ENCODE measurements at regions not wholly inside any gene's neighbourhood (a gene's known extent, or its start where the extent isn't known, plus 50 kb on each side); places are given as distances from the start of the nearest gene placed in this dataset.
A peak's percentile ranks its signal among the peaks of the same experiment; 100 is the strongest.

GRCh38 chr16:86414991-86415740 lies 95.2 kb upstream of the FOXF1 start:
- no peaks in the 10 kb centered on the region for H3K27me3 ChIP-seq
- H3K9me3 ChIP-seq = no peaks in the 10 kb centered on the region
- peak overlapping the region in 1 of 2 donors; percentile 48 for H3K27ac ChIP-seq
- H3K4me1 ChIP-seq = no peaks in the 10 kb centered on the region
- ATAC-seq (peak; percentile 30), DNase-seq (no peak)
- no peak for TF ChIP-seq CTCF (IDR thresholded peaks at IDR 0.05)
- H3K4me3 ChIP-seq = no peak overlapping the region
- no peaks in the 10 kb centered on the region for H3K36me3 ChIP-seq
- intact Hi-C loops (cut with DNase I) = no loop called here

- Histone ChIP-seq H3K4me1 (no peaks in the 10 kb centered on the region), H3K4me3 (no peak overlapping the region), H3K27ac (no peak overlapping the region), H3K36me3 (no peaks in the 10 kb centered on the region), H3K27me3 (no peaks in the 10 kb centered on the region), H3K9me3 (peaks cover 0 to 4% of the 10 kb centered on the region in 2 donors)
- no peak for ATAC-seq
- TF ChIP-seq CTCF (IDR thresholded peaks at IDR 0.05) = no peak
- DNase-seq = no peak
- intact Hi-C loops (cut with DNase I) = no loop called here
These were observed 91.3 kb upstream of the FOXF1 start for GRCh38 chr16:86418981-86419380.

- Histone ChIP-seq H3K4me1 (no peaks in the 10 kb centered on the region), H3K27ac (no peak overlapping the region), H3K27me3 (no peaks in the 10 kb centered on the region), H3K9me3 (peaks cover 0 to 4% of the 10 kb centered on the region in 2 donors), H3K36me3 (no peaks in the 10 kb centered on the region), H3K4me3 (no peak overlapping the region)
- intact Hi-C loops (cut with DNase I) = no loop called here
- TF ChIP-seq CTCF (IDR thresholded peaks at IDR 0.05) = no peak
- DNase-seq = no peak
- no peak for ATAC-seq
These were observed 90.8 kb upstream of the FOXF1 start for GRCh38 chr16:86419518-86419917.

- no peaks in the 10 kb centered on the region for H3K4me1 ChIP-seq
- intact Hi-C loops (cut with DNase I) = no loop called here
- H3K9me3 ChIP-seq = peaks cover 0 to 4% of the 10 kb centered on the region in 2 donors
- no peak for TF ChIP-seq CTCF (IDR thresholded peaks at IDR 0.05)
- DNase-seq (no peak), ATAC-seq (no peak)
- H3K36me3 ChIP-seq = no peaks in the 10 kb centered on the region
- no peak overlapping the region for H3K27ac ChIP-seq
- no peaks in the 10 kb centered on the region for H3K27me3 ChIP-seq
- H3K4me3 ChIP-seq = no peak overlapping the region
These were observed 88.3 kb upstream of the FOXF1 start for GRCh38 chr16:86421995-86422394.

GRCh38 chr16:86424398-86424797 lies 85.9 kb upstream of the FOXF1 start:
- Histone ChIP-seq H3K27me3 (no peaks in the 10 kb centered on the region), H3K4me1 (no peaks in the 10 kb centered on the region), H3K9me3 (peaks cover 0 to 4% of the 10 kb centered on the region in 2 donors), H3K27ac (no peak overlapping the region), H3K4me3 (no peak overlapping the region), H3K36me3 (no peaks in the 10 kb centered on the region)
- ATAC-seq = no peak
- intact Hi-C loops (cut with DNase I) = no loop called here
- no peak for TF ChIP-seq CTCF (IDR thresholded peaks at IDR 0.05)
- peak in 1 of 4 donors; percentile 30 for DNase-seq
